ENCODE measurements at regions not wholly inside any gene's neighbourhood (a gene's known extent, or its start where the extent isn't known, plus 50 kb on each side); places are given as distances from the start of the nearest gene placed in this dataset.

GRCh38 chr7:115462301-115463015 lies 540.6 kb downstream of the MDFIC start:
- in situ Hi-C loops (cut with HindIII; ENCODE audit: low pct_unique_long_range_greater_than_20kb, low sequenced_read_pairs) = no loop called here
- no peak for DNase-seq (ENCODE audit: low read depth)

- DNase-seq (ENCODE audit: low read depth) = no peak
- in situ Hi-C loops (cut with HindIII; ENCODE audit: low pct_unique_long_range_greater_than_20kb, low sequenced_read_pairs) = no loop called here
Measured at GRCh38 chr7:115449689-115450088, 527.8 kb downstream of the MDFIC start.

- DNase-seq (ENCODE audit: low read depth) = no peak
- in situ Hi-C loops (cut with HindIII; ENCODE audit: low pct_unique_long_range_greater_than_20kb, low sequenced_read_pairs) = no loop called here
Measured at GRCh38 chr7:115447495-115447894, 525.6 kb downstream of the MDFIC start.

- DNase-seq (ENCODE audit: low read depth) = no peak
- in situ Hi-C loops (cut with HindIII; ENCODE audit: low pct_unique_long_range_greater_than_20kb, low sequenced_read_pairs) = no loop called here
Measured at GRCh38 chr7:115441033-115441432, 519.1 kb downstream of the MDFIC start.

- in situ Hi-C loops (cut with HindIII; ENCODE audit: low pct_unique_long_range_greater_than_20kb, low sequenced_read_pairs) = no loop called here
- no peak for DNase-seq (ENCODE audit: low read depth)
Measured at GRCh38 chr7:115435178-115435577, 513.3 kb downstream of the MDFIC start.

GRCh38 chr7:115429918-115430317 lies 508.0 kb downstream of the MDFIC start:
- DNase-seq (ENCODE audit: low read depth) = no peak
- in situ Hi-C loops (cut with HindIII; ENCODE audit: low pct_unique_long_range_greater_than_20kb, low sequenced_read_pairs) = no loop called here

GRCh38 chr7:115417662-115418061 lies 495.8 kb downstream of the MDFIC start:
- no peak for DNase-seq (ENCODE audit: low read depth)
- in situ Hi-C loops (cut with HindIII; ENCODE audit: low pct_unique_long_range_greater_than_20kb, low sequenced_read_pairs) = no loop called here

- DNase-seq (ENCODE audit: low read depth) = no peak
- in situ Hi-C loops (cut with HindIII; ENCODE audit: low pct_unique_long_range_greater_than_20kb, low sequenced_read_pairs) = no loop called here
Measured at GRCh38 chr7:115410972-115411686, 489.2 kb downstream of the MDFIC start.

- in situ Hi-C loops (cut with HindIII; ENCODE audit: low pct_unique_long_range_greater_than_20kb, low sequenced_read_pairs) = no loop called here
Measured at GRCh38 chr7:115410434-115410820, 488.5 kb downstream of the MDFIC start.

GRCh38 chr7:115409682-115410433 lies 488.0 kb downstream of the MDFIC start:
- no peak for DNase-seq (ENCODE audit: low read depth)
- in situ Hi-C loops (cut with HindIII; ENCODE audit: low pct_unique_long_range_greater_than_20kb, low sequenced_read_pairs) = no loop called here

More at GRCh38 chr7:115410434-115410820, 488.5 kb downstream of the MDFIC start:
- DNase-seq (ENCODE audit: low read depth) = no peak

GRCh38 chr7:115406219-115406618 lies 484.3 kb downstream of the MDFIC start:
- in situ Hi-C loops (cut with HindIII; ENCODE audit: low pct_unique_long_range_greater_than_20kb, low sequenced_read_pairs) = no loop called here

GRCh38 chr7:115387137-115387536 lies 465.2 kb downstream of the MDFIC start:
- in situ Hi-C loops (cut with HindIII; ENCODE audit: low pct_unique_long_range_greater_than_20kb, low sequenced_read_pairs) = no loop called here
- DNase-seq (ENCODE audit: low read depth) = no peak

More at GRCh38 chr7:115406219-115406618, 484.3 kb downstream of the MDFIC start:
- no peak for DNase-seq (ENCODE audit: low read depth)

- no peak for DNase-seq (ENCODE audit: low read depth)
- in situ Hi-C loops (cut with HindIII; ENCODE audit: low pct_unique_long_range_greater_than_20kb, low sequenced_read_pairs) = no loop called here
Measured at GRCh38 chr7:115379321-115379720, 457.4 kb downstream of the MDFIC start.

- in situ Hi-C loops (cut with HindIII; ENCODE audit: low pct_unique_long_range_greater_than_20kb, low sequenced_read_pairs) = no loop called here
Measured at GRCh38 chr7:115368998-115369397, 447.1 kb downstream of the MDFIC start.

GRCh38 chr7:115363916-115364315 lies 442.0 kb downstream of the MDFIC start:
- in situ Hi-C loops (cut with HindIII; ENCODE audit: low pct_unique_long_range_greater_than_20kb, low sequenced_read_pairs) = no loop called here
- no peak for DNase-seq (ENCODE audit: low read depth)

More at GRCh38 chr7:115368998-115369397, 447.1 kb downstream of the MDFIC start:
- no peak for DNase-seq (ENCODE audit: low read depth)

- in situ Hi-C loops (cut with HindIII; ENCODE audit: low pct_unique_long_range_greater_than_20kb, low sequenced_read_pairs) = no loop called here
- no peak for DNase-seq (ENCODE audit: low read depth)
Measured at GRCh38 chr7:115359955-115360354, 438.1 kb downstream of the MDFIC start.

- DNase-seq (ENCODE audit: low read depth) = no peak
- in situ Hi-C loops (cut with HindIII; ENCODE audit: low pct_unique_long_range_greater_than_20kb, low sequenced_read_pairs) = no loop called here
Measured at GRCh38 chr7:115359119-115359518, 437.2 kb downstream of the MDFIC start.

GRCh38 chr7:115357703-115357999 lies 435.8 kb downstream of the MDFIC start:
- no peak for DNase-seq (ENCODE audit: low read depth)
- in situ Hi-C loops (cut with HindIII; ENCODE audit: low pct_unique_long_range_greater_than_20kb, low sequenced_read_pairs) = no loop called here

GRCh38 chr7:115356999-115357702 lies 435.3 kb downstream of the MDFIC start:
- DNase-seq (ENCODE audit: low read depth) = no peak
- in situ Hi-C loops (cut with HindIII; ENCODE audit: low pct_unique_long_range_greater_than_20kb, low sequenced_read_pairs) = no loop called here
